Caco-2 (cell line): ENCODE measurements at regions not wholly inside any gene's neighbourhood (a gene's known extent, or its start where the extent isn't known, plus 50 kb on each side); places are given as distances from the start of the nearest gene placed in this dataset.

ENCODE experiments used
- BruUV-seq: library from RNA; stranded (reverse); fragments of 400-500 nt; replicated peaks from 2 replicates; lab custom pipeline; 2021; lab: Mats Ljungman, UMichigan
- CTCF ChIA-PET: fragments of 300-600 bp; sonication (Branson Sonifier 250); formaldehyde crosslinking; loops from one replicate; lab custom pipeline; 2022; ENCODE audit warnings: antibody characterized with exemption; lab: Charles Lee
- POLR2A ChIA-PET: fragments of 300-600 bp; sonication (Branson Sonifier 250); formaldehyde crosslinking; loops from one replicate; lab custom pipeline; 2022; ENCODE audit warnings: antibody characterized with exemption; lab: Charles Lee
- DNase-seq, 2 experiments: peaks; one replicate each; pipeline versions ENCODE4 v3.0.0 to v3.0.0-alpha.2; 2020 to 2022
- H3K27me3 ChIP-seq: replicated peaks from 2 replicates; pipeline ENCODE4 v1.6.0; 2011; ENCODE audit warnings: low read length; ENCODE audit not compliant: control insufficient read depth, insufficient read depth
- H3K36me3 ChIP-seq: 2 replicates; pipeline ENCODE4 v1.5.1; 2011; ENCODE audit warnings: low read length; ENCODE audit not compliant: control insufficient read depth, insufficient read depth
- H3K4me1 ChIP-seq: fragments of 250-450 bp; sonication (Bioruptor Pico); 2 replicates; pipeline ENCODE4 v1.5.1; 2020; ENCODE audit warnings: mild to moderate bottlenecking
- H3K4me3 ChIP-seq: 2 replicates; pipeline ENCODE4 v1.5.1; 2011; ENCODE audit warnings: low read depth, mild to moderate bottlenecking, control low read depth, low read length
- H3K9me3 ChIP-seq: fragments of 250-450 bp; sonication (Bioruptor Pico); 2 replicates; pipeline ENCODE4 v1.5.1; 2020; ENCODE audit warnings: mild to moderate bottlenecking, moderate library complexity
- H3K27ac Mint-ChIP-seq: one replicate; pipeline ENCODE4 v1.8.0; 2022; ENCODE audit warnings: mixed read lengths; ENCODE audit not compliant: unreplicated experiment
- H3K27me3 Mint-ChIP-seq: one replicate; pipeline ENCODE4 v1.8.0; 2022; ENCODE audit warnings: mixed read lengths; ENCODE audit not compliant: insufficient read depth, unreplicated experiment
- H3K36me3 Mint-ChIP-seq: one replicate; pipeline ENCODE4 v1.8.0; 2022; ENCODE audit warnings: mild to moderate bottlenecking, mixed read lengths; ENCODE audit not compliant: insufficient read depth, unreplicated experiment
- H3K4me1 Mint-ChIP-seq: one replicate; pipeline ENCODE4 v1.8.0; 2022; ENCODE audit warnings: low read depth, mixed read lengths; ENCODE audit not compliant: unreplicated experiment
- H3K4me3 Mint-ChIP-seq: one replicate; pipeline ENCODE4 v1.8.0; 2022; ENCODE audit warnings: mild to moderate bottlenecking, moderate library complexity, mixed read lengths; ENCODE audit not compliant: unreplicated experiment
- H3K9me3 Mint-ChIP-seq: one replicate; pipeline ENCODE4 v1.8.0; 2022; ENCODE audit warnings: mixed read lengths; ENCODE audit not compliant: unreplicated experiment
- CTCF ChIP-seq, 2 experiments: fragments of 200-600 bp in 1 of 2; IDR thresholded peaks; 1 replicate in 1 of 2; 2 replicates in 1 of 2; pipeline versions ENCODE4 v1.5.1 to v1.8.0; 2011 to 2022; ENCODE audit warnings: antibody characterized with exemption in 1 of 2, control low read depth in 1 of 2, inconsistent platforms in 1 of 2, low read depth in 1 of 2, low read length in 1 of 2, mild to moderate bottlenecking in 1 of 2, moderate library complexity in 1 of 2; ENCODE audit not compliant: insufficient read depth in 1 of 2, severe bottlenecking in 1 of 2, unreplicated experiment in 1 of 2
- intact Hi-C: fragments of 100-400 bp; cut with micrococcal nuclease; formaldehyde crosslinking; loops from one replicate; pipeline ENCODE4 v1.10.0; 2022; ENCODE audit not compliant: unreplicated experiment

GRCh38 chr18:75679331-75679730 lies 251.8 kb upstream of the SMIM21 start:
- intact Hi-C loops = no loop called here
- Mint-ChIP-seq H3K36me3 (no peaks in the 10 kb centered on the region), H3K4me3 (no peak overlapping the region), H3K27ac (no peak overlapping the region), H3K27me3 (no peaks in the 10 kb centered on the region), H3K4me1 (no peaks in the 10 kb centered on the region), H3K9me3 (no peaks in the 10 kb centered on the region)
- Histone ChIP-seq H3K4me1 (no peaks in the 10 kb centered on the region), H3K27me3 (no peaks in the 10 kb centered on the region), H3K4me3 (no peak overlapping the region), H3K36me3 (no peaks in the 10 kb centered on the region), H3K9me3 (no peaks in the 10 kb centered on the region)
- CTCF ChIA-PET = no interaction called here
- no peak for DNase-seq
- BruUV-seq = no TSS peak
- TF ChIP-seq CTCF (IDR thresholded peaks at IDR 0.05; ENCODE audit: insufficient read depth in 1 of 2, low read depth in 1 of 2, low read length in 1 of 2, severe bottlenecking in 1 of 2, unreplicated experiment in 1 of 2) = no peak
- POLR2A ChIA-PET = no interaction called here

DNA sequence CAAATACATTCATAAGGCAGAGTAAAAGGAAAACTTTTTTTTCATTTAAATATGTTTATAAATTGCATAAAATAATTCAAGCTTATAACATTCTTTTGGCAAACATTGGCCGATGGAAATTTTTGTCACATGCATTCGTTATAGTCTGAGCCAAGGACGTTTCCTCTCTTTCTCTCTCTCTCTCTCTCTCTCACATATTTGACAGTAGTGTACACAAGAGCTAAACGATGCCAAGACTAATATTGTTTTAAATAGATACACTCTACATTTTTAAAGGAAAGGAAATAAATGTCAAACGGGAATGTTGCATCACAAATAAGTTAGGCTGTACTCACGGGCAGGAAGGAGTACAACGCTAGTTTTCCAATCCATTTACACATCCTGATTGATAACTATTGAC lies 251.1 kb upstream of the SMIM21 start:
- Histone ChIP-seq H3K36me3 (no peaks in the 10 kb centered on the region), H3K4me1 (no peaks in the 10 kb centered on the region), H3K9me3 (no peaks in the 10 kb centered on the region), H3K27me3 (no peaks in the 10 kb centered on the region), H3K4me3 (no peak overlapping the region)
- CTCF ChIA-PET = no interaction called here
- Mint-ChIP-seq H3K27ac (no peak overlapping the region), H3K4me3 (no peak overlapping the region), H3K9me3 (no peaks in the 10 kb centered on the region), H3K27me3 (no peaks in the 10 kb centered on the region), H3K36me3 (no peaks in the 10 kb centered on the region), H3K4me1 (no peaks in the 10 kb centered on the region)
- intact Hi-C loops = no loop called here
- TF ChIP-seq CTCF (IDR thresholded peaks at IDR 0.05; ENCODE audit: insufficient read depth in 1 of 2, low read depth in 1 of 2, low read length in 1 of 2, severe bottlenecking in 1 of 2, unreplicated experiment in 1 of 2) = no peak
- no peak for DNase-seq
- BruUV-seq = no TSS peak
- POLR2A ChIA-PET = no interaction called here

DNA sequence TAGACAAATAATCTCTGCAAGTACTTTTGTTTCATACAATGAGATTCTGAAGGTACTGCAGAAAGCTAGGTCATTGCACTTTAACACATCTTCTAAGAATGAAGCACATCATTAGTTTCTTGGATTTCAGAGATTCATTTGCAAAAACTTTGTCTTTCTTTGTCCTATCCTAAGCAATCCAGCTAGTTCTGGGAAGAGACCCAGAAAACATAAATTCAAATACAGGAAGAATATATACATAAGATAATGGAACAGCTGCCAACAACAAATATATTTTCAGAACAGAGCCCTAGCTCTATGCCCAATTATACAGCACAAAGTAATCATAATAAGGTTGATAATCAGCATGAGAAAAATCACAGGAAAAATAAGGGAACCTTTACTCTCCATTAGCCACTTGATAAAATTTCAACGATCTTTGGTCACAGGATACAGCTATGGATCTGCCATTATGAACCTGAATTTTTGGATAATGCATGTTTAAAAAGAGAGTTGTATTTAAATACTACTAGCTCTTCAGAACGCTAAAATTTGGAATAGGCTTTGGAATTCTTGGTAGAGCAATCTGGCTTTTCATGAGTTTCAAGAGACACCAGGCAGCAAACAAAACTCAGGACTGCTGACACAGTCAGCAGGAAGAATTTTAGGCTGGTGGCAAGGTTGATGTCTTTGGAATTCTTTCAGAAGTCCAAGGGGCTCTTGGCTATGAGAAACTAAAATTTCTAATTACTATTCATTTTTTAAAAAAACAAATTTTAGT lies 250.4 kb upstream of the SMIM21 start:
- no peak overlapping the region for H3K27ac Mint-ChIP-seq
- no peaks in the 10 kb centered on the region for H3K4me1 Mint-ChIP-seq
- ChIA-PET CTCF (no interaction called here), POLR2A (no interaction called here)
- TF ChIP-seq CTCF (IDR thresholded peaks at IDR 0.05; ENCODE audit: insufficient read depth in 1 of 2, low read depth in 1 of 2, low read length in 1 of 2, severe bottlenecking in 1 of 2, unreplicated experiment in 1 of 2) = no peak
- no peaks in the 10 kb centered on the region for H3K36me3 Mint-ChIP-seq
- no peaks in the 10 kb centered on the region for H3K36me3 ChIP-seq
- H3K27me3 Mint-ChIP-seq = no peaks in the 10 kb centered on the region
- no peak overlapping the region for H3K4me3 Mint-ChIP-seq
- H3K9me3 ChIP-seq = no peaks in the 10 kb centered on the region
- no peak for DNase-seq
- intact Hi-C loops = no loop called here
- no peaks in the 10 kb centered on the region for H3K4me1 ChIP-seq
- H3K9me3 Mint-ChIP-seq = no peaks in the 10 kb centered on the region
- H3K27me3 ChIP-seq = no peaks in the 10 kb centered on the region
- BruUV-seq = no TSS peak
- H3K4me3 ChIP-seq = no peak overlapping the region
